H9 (cell line): ENCODE measurements at regions not wholly inside any gene's neighbourhood (a gene's known extent, or its start where the extent isn't known, plus 50 kb on each side); places are given as distances from the start of the nearest gene placed in this dataset.

ENCODE experiments used
- DNase-seq: peaks from one replicate; pipeline ENCODE4 v3.0.0-alpha.2; 2017
- H2AFZ ChIP-seq: one replicate; pipeline ENCODE4 v1.6.1; 2013; ENCODE audit warnings: mild to moderate bottlenecking, low read length, control low read depth, moderate library complexity
- H2AK5ac ChIP-seq: 2 replicates; pipeline ENCODE4 v1.6.1; 2013; ENCODE audit warnings: low read length, control low read depth, mixed read lengths; ENCODE audit not compliant: insufficient read length
- H2BK120ac ChIP-seq: one replicate; pipeline ENCODE4 v1.6.1; 2013; ENCODE audit warnings: low read depth, mild to moderate bottlenecking, low read length, control low read depth, inconsistent platforms; ENCODE audit not compliant: poor library complexity, severe bottlenecking
- H2BK12ac ChIP-seq: 2 replicates; pipeline ENCODE4 v1.6.1; 2013; ENCODE audit warnings: low read length, control low read depth, mixed read lengths, low read depth; ENCODE audit not compliant: insufficient read length
- H2BK15ac ChIP-seq: 2 replicates; pipeline ENCODE4 v1.6.1; 2013; ENCODE audit warnings: low read depth, low read length, control low read depth
- H2BK20ac ChIP-seq: one replicate; pipeline ENCODE4 v1.6.1; 2013; ENCODE audit warnings: low read depth, mild to moderate bottlenecking, low read length, control low read depth, inconsistent platforms; ENCODE audit not compliant: poor library complexity, severe bottlenecking
- H2BK5ac ChIP-seq: 2 replicates; pipeline ENCODE4 v1.6.1; 2013; ENCODE audit warnings: low read length, control low read depth, mixed read lengths; ENCODE audit not compliant: insufficient read length
- H3K14ac ChIP-seq: 2 replicates; pipeline ENCODE4 v1.6.1; 2013; ENCODE audit warnings: low read length, control low read depth; ENCODE audit not compliant: insufficient read depth
- H3K18ac ChIP-seq: 2 replicates; pipeline ENCODE4 v1.6.1; 2013; ENCODE audit warnings: low read depth, mild to moderate bottlenecking, mixed read lengths, low read length, control low read depth; ENCODE audit not compliant: insufficient read length
- H3K23ac ChIP-seq: 2 replicates; pipeline ENCODE4 v1.6.1; 2013; ENCODE audit warnings: low read length, control low read depth, mixed read lengths, low read depth; ENCODE audit not compliant: insufficient read length
- H3K23me2 ChIP-seq: 2 replicates; pipeline ENCODE4 v1.6.1; 2013; ENCODE audit warnings: low read depth, mild to moderate bottlenecking, mixed read lengths, low read length, control low read depth; ENCODE audit not compliant: insufficient read length, poor library complexity, severe bottlenecking
- H3K27ac ChIP-seq: 2 replicates; pipeline ENCODE4 v1.5.1; 2013; ENCODE audit warnings: low read length, control low read depth, mixed read lengths, low read depth; ENCODE audit not compliant: insufficient read length
- H3K27me3 ChIP-seq: 2 replicates; pipeline ENCODE4 v1.6.1; 2013; ENCODE audit warnings: low read length, control low read depth, inconsistent platforms; ENCODE audit not compliant: insufficient read depth
- H3K4ac ChIP-seq: 2 replicates; pipeline ENCODE4 v1.6.1; 2013; ENCODE audit warnings: low read depth, mild to moderate bottlenecking, control low read depth, inconsistent platforms, low read length, moderate library complexity
- H3K4me1 ChIP-seq: 2 replicates; pipeline ENCODE4 v1.6.1; 2013; ENCODE audit warnings: low read length, control low read depth, inconsistent platforms; ENCODE audit not compliant: insufficient read depth
- H3K4me2 ChIP-seq: 2 replicates; pipeline ENCODE4 v1.6.1; 2013; ENCODE audit warnings: low read length, control low read depth, mixed read lengths; ENCODE audit not compliant: insufficient read length, insufficient read depth
- H3K56ac ChIP-seq: 2 replicates; pipeline ENCODE4 v1.6.1; 2013; ENCODE audit warnings: low read depth, mild to moderate bottlenecking, mixed read lengths, low read length, control low read depth; ENCODE audit not compliant: insufficient read length
- H3K79me1 ChIP-seq: 2 replicates; pipeline ENCODE4 v1.6.1; 2013; ENCODE audit warnings: low read depth, mild to moderate bottlenecking, moderate library complexity, low read length, control low read depth, inconsistent platforms; ENCODE audit not compliant: insufficient read depth, poor library complexity, severe bottlenecking
- H3K79me2 ChIP-seq: 2 replicates; pipeline ENCODE4 v1.6.1; 2013; ENCODE audit warnings: low read length, control low read depth, inconsistent platforms; ENCODE audit not compliant: insufficient read depth
- H3K9ac ChIP-seq: 2 replicates; pipeline ENCODE4 v1.6.1; 2013; ENCODE audit warnings: low read length, control low read depth, mixed read lengths; ENCODE audit not compliant: insufficient read length; ENCODE audit errors: extremely low read depth
- H3K9me3 ChIP-seq: one replicate; pipeline ENCODE4 v1.6.1; 2013; ENCODE audit warnings: low read depth, low read length, inconsistent platforms; ENCODE audit not compliant: control insufficient read depth
- H3T11ph ChIP-seq: one replicate; pipeline ENCODE4 v1.6.1; 2013; ENCODE audit warnings: mild to moderate bottlenecking, low read length, control low read depth, inconsistent platforms
- H4K20me1 ChIP-seq: one replicate; pipeline ENCODE4 v1.6.1; 2013; ENCODE audit not compliant: control insufficient read depth, insufficient read length, insufficient read depth
- H4K5ac ChIP-seq: 2 replicates; pipeline ENCODE4 v1.6.1; 2013; ENCODE audit warnings: low read depth, mild to moderate bottlenecking, mixed read lengths, low read length, control low read depth; ENCODE audit not compliant: insufficient read length
- H4K8ac ChIP-seq: replicated peaks from 2 replicates; pipeline ENCODE4 v1.6.1; 2013; ENCODE audit warnings: low read length, control low read depth, mixed read lengths, low read depth; ENCODE audit not compliant: insufficient read length
- H4K91ac ChIP-seq: 2 replicates; pipeline ENCODE4 v1.6.1; 2013; ENCODE audit warnings: low read depth, mild to moderate bottlenecking, moderate library complexity, mixed read lengths, low read length, control low read depth; ENCODE audit not compliant: insufficient read length
- H3K27ac Mint-ChIP-seq, 3 experiments: 2 replicates in 2 of 3; 3 replicates in 1 of 3; pipeline ENCODE4 v1.8.0; 2020 to 2021; ENCODE audit warnings: mixed read lengths in 3 of 3, mild to moderate bottlenecking in 1 of 3, moderate library complexity in 1 of 3
- H3K27me3 Mint-ChIP-seq: 2 replicates; pipeline ENCODE4 v1.8.0; 2021; ENCODE audit warnings: low read depth, mild to moderate bottlenecking, moderate library complexity, mixed read lengths
- H3K36me3 Mint-ChIP-seq, 3 experiments: 2 replicates in 2 of 3; 3 replicates in 1 of 3; pipeline ENCODE4 v1.8.0; 2020 to 2021; ENCODE audit warnings: low read depth in 3 of 3, mixed read lengths in 3 of 3; ENCODE audit not compliant: insufficient read depth in 1 of 3
- H3K4me1 Mint-ChIP-seq, 2 experiments: 2 replicates each; pipeline ENCODE4 v1.8.0; 2020; ENCODE audit warnings: mixed read lengths in 2 of 2
- H3K4me3 Mint-ChIP-seq, 2 experiments: 2 replicates in 1 of 2; 3 replicates in 1 of 2; pipeline ENCODE4 v1.8.0; 2020 to 2021; ENCODE audit warnings: mild to moderate bottlenecking in 2 of 2, mixed read lengths in 2 of 2, moderate library complexity in 1 of 2
- H3K9me3 Mint-ChIP-seq, 2 experiments: 2 replicates in 1 of 2; 3 replicates in 1 of 2; pipeline ENCODE4 v1.8.0; 2020; ENCODE audit warnings: mild to moderate bottlenecking in 2 of 2, mixed read lengths in 2 of 2, moderate library complexity in 1 of 2
- WGBS: extraction: QIAGEN DNeasy Blood & Tissue Kit; methylation state at CpG from one replicate; pipeline ENCODE4 v1.1.7; 2013; ENCODE audit warnings: missing lambda C conversion rate, low lambda C conversion rate, mixed read lengths; ENCODE audit not compliant: insufficient read length; ENCODE audit errors: extremely low coverage; 5-methylcytosine and 5-hydroxymethylcytosine counted together
- TF ChIP-seq, protein P1 (sequence below): fragments of 200-600 bp; sonication (generic); conservative IDR thresholded peaks from 3 replicates; pipeline ENCODE4 v1.8.0; 2021; ENCODE audit warnings: antibody characterized with exemption, mild to moderate bottlenecking

DNA sequence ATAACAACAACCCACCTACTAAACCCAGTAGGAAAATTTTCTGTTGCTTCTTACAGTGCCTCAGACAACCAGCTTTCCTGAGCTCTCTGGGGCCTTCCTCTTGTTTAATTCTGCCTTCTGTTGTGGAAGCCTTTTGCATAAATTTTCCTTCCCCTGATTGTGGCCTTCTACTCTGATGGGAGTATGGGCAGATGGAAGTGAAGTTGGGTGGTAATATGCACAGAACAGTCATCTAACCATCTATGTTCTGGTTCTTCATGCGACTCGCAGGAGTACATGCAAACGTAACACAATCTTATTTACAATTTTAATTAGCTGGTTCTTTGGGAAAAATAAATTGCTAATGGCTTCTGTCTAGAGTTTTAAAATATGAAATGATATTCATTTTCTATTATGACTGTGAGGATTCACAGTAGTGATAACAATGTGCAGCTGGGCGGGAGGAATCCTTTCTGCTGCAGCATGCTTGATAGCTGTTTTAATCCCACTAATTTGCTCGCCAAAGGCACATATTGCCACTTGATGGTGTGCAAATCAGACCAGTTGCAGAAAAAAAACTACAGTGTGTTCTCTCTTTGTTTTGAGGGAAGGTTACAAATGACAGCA, 311.5 kb upstream of the ROPN1 start:
- Histone ChIP-seq H3K56ac (no peak overlapping the region), H3T11ph (no peak overlapping the region), H2BK120ac (no peak overlapping the region), H4K20me1 (no peaks in the 10 kb centered on the region), H3K23ac (no peak overlapping the region), H3K27ac (no peak overlapping the region), H3K4me2 (no peak overlapping the region), H3K14ac (no peak overlapping the region), H2BK12ac (no peak overlapping the region), H4K91ac (no peak overlapping the region), H3K79me1 (no peaks in the 10 kb centered on the region), H4K5ac (no peak overlapping the region), H2BK5ac (no peak overlapping the region), H3K27me3 (no peaks in the 10 kb centered on the region), H3K9ac (no peak overlapping the region), H3K4ac (no peak overlapping the region), H3K18ac (no peak overlapping the region), H2BK15ac (no peak overlapping the region), H4K8ac (no peak overlapping the region), H3K23me2 (no peaks in the 10 kb centered on the region), H3K9me3 (no peaks in the 10 kb centered on the region), H3K79me2 (no peaks in the 10 kb centered on the region), H2AK5ac (no peak overlapping the region), H2BK20ac (no peak overlapping the region), H2AFZ (no peak overlapping the region), H3K4me1 (no peaks in the 10 kb centered on the region)
- no peak overlapping the region for H3K27ac Mint-ChIP-seq
- DNase-seq = no peak
- H3K9me3 Mint-ChIP-seq = peaks cover 5% of the 10 kb centered on the region in 2 experiments; a peak in 4 of 5 replicates
- peaks cover 3 to 12% of the 10 kb centered on the region in 2 experiments for H3K4me1 Mint-ChIP-seq
- no CpG with 5 or more reads among the region's 5 CpGs for WGBS
- TF ChIP-seq, protein P1, sequence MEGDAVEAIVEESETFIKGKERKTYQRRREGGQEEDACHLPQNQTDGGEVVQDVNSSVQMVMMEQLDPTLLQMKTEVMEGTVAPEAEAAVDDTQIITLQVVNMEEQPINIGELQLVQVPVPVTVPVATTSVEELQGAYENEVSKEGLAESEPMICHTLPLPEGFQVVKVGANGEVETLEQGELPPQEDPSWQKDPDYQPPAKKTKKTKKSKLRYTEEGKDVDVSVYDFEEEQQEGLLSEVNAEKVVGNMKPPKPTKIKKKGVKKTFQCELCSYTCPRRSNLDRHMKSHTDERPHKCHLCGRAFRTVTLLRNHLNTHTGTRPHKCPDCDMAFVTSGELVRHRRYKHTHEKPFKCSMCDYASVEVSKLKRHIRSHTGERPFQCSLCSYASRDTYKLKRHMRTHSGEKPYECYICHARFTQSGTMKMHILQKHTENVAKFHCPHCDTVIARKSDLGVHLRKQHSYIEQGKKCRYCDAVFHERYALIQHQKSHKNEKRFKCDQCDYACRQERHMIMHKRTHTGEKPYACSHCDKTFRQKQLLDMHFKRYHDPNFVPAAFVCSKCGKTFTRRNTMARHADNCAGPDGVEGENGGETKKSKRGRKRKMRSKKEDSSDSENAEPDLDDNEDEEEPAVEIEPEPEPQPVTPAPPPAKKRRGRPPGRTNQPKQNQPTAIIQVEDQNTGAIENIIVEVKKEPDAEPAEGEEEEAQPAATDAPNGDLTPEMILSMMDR = no peak
- peaks cover 0 to 2% (median 2%) of the 10 kb centered on the region in 3 experiments; a peak in 1 of 7 replicates for H3K36me3 Mint-ChIP-seq
- H3K4me3 Mint-ChIP-seq = no peak overlapping the region
- no peaks in the 10 kb centered on the region for H3K27me3 Mint-ChIP-seq
